WERI-Rb-1 (cell line): ENCODE measurements at regions not wholly inside any gene's neighbourhood (a gene's known extent, or its start where the extent isn't known, plus 50 kb on each side); places are given as distances from the start of the nearest gene placed in this dataset.

Experiments used
- DNase-seq: peaks from one replicate; pipeline ENCODE4 v3.0.0-alpha.2; 2020
- H3K27ac ChIP-seq: fragments of 250-450 bp; sonication (Bioruptor Pico); 2 replicates; pipeline ENCODE4 v1.5.1; 2020; ENCODE audit warnings: mild to moderate bottlenecking, moderate library complexity
- H3K27me3 ChIP-seq: fragments of 250-450 bp; sonication (Bioruptor Pico); 2 replicates; pipeline ENCODE4 v1.5.1; 2021; ENCODE audit warnings: mild to moderate bottlenecking, low read depth, moderate library complexity; ENCODE audit not compliant: insufficient read depth, severe bottlenecking
- H3K36me3 ChIP-seq: fragments of 250-450 bp; sonication (Bioruptor Pico); 2 replicates; pipeline ENCODE4 v1.5.1; 2020; ENCODE audit warnings: mild to moderate bottlenecking, moderate library complexity
- H3K4me3 ChIP-seq: 2 replicates; pipeline ENCODE4 v1.5.1; 2011; ENCODE audit warnings: low read depth, mild to moderate bottlenecking, control low read depth, low read length
- H3K9me3 ChIP-seq: fragments of 250-450 bp; sonication (Bioruptor Pico); 2 replicates; pipeline ENCODE4 v1.5.1; 2021; ENCODE audit warnings: mild to moderate bottlenecking, moderate library complexity; ENCODE audit not compliant: severe bottlenecking
- CTCF ChIP-seq: IDR thresholded peaks from 2 replicates; pipeline ENCODE4 v1.5.1; 2011; ENCODE audit warnings: low read depth, mild to moderate bottlenecking, control low read depth, inconsistent platforms, low read length

GRCh38 chr14:101070540-101071492, 167.3 kb upstream of the RTL1 start:
- Histone ChIP-seq H3K4me3 (no peak overlapping the region), H3K36me3 (no peaks in the 10 kb centered on the region), H3K27me3 (peaks cover 99% of the 10 kb centered on the region), H3K27ac (no peak overlapping the region), H3K9me3 (no peaks in the 10 kb centered on the region)
- no peak for DNase-seq
- no peak for TF ChIP-seq CTCF

DNA sequence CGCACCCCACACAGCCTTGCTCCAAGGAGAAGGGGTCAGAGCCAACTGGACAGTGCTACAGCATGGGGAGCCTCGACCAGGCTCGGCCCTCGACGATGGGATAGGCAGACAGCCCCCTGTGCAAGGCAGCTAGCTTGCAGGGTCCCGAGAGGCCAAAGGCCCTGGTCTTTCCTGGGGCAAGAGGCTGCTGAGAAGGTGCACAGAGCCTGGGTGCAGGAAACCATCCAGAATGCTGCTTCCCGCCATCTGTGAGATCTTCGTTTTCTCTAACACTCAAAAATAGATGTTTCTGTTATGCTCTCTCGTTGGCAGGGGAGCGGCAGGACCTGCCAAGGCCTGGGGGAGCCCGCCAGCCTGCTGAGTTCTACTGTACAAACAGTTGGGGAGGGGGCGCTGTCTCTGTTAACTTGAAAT, 168.0 kb upstream of the RTL1 start:
- no peak for TF ChIP-seq CTCF
- no peak for DNase-seq
- no peak overlapping the region for H3K27ac ChIP-seq
- H3K27me3 ChIP-seq: peaks cover 99% of the 10 kb centered on the region
- no peaks in the 10 kb centered on the region for H3K36me3 ChIP-seq
- H3K9me3 ChIP-seq: no peaks in the 10 kb centered on the region
- H3K4me3 ChIP-seq: no peak overlapping the region

- TF ChIP-seq CTCF: no peak
These were observed 168.5 kb upstream of the RTL1 start for GRCh38 chr14:101072070-101072469.

GRCh38 chr14:101072531-101072930, 169.0 kb upstream of the RTL1 start:
- H3K27ac ChIP-seq: no peak overlapping the region
- H3K9me3 ChIP-seq: no peaks in the 10 kb centered on the region
- TF ChIP-seq CTCF: no peak
- H3K36me3 ChIP-seq: no peaks in the 10 kb centered on the region
- DNase-seq: no peak
- H3K27me3 ChIP-seq: peaks cover 97% of the 10 kb centered on the region
- no peak overlapping the region for H3K4me3 ChIP-seq

More at GRCh38 chr14:101072070-101072469, 168.5 kb upstream of the RTL1 start:
- H3K27ac ChIP-seq: no peak overlapping the region
- no peak overlapping the region for H3K4me3 ChIP-seq
- H3K36me3 ChIP-seq: no peaks in the 10 kb centered on the region
- DNase-seq: no peak
- no peaks in the 10 kb centered on the region for H3K9me3 ChIP-seq
- peaks cover 99% of the 10 kb centered on the region for H3K27me3 ChIP-seq

GRCh38 chr14:101072945-101073597, 169.5 kb upstream of the RTL1 start:
- H3K36me3 ChIP-seq: no peaks in the 10 kb centered on the region
- no peak overlapping the region for H3K27ac ChIP-seq
- H3K4me3 ChIP-seq: no peak overlapping the region
- no peaks in the 10 kb centered on the region for H3K9me3 ChIP-seq
- no peak for DNase-seq
- no peak for TF ChIP-seq CTCF
- H3K27me3 ChIP-seq: peaks cover 96% of the 10 kb centered on the region
